ENCODE measurements at regions not wholly inside any gene's neighbourhood (a gene's known extent, or its start where the extent isn't known, plus 50 kb on each side); places are given as distances from the start of the nearest gene placed in this dataset.

DNA sequence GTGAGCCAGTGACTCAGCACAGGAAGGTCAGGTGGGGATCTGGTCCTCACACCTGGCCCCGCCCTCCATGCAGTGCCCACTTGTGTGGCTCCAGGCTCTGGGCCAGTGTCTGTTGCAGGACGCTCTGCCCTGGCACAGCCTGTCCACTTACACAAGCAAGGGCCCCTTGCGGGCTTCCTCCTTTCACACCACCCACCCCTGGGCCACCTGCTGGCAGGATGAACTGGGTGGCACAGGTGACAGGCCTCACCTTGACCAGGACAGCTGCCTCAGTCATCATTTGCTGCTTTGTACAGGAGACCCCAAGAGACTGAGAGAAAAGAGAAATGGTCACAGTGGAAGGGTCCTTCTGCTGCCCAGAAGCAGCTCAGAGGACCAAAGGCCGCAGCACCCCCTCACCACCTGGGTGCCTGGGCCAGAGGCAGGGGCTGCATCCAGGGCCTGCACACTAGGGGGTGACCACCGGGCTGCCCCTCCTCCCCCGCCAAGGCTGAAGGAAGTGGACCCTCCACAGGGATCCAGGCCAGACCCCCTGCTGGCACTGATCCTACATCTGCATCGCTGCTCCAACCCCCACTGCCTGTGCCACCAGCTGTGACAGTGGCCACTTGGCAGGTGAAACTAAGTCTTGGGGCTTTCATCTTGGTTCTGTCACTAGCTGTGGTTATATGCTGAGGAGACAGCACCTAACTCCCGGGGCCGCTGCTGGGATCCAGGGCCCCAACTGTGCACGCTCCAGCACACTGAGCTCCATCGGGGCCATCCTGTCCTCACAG, 110.3 kb downstream of the TUBA3C start:
- TF ChIP-seq, protein P1, sequence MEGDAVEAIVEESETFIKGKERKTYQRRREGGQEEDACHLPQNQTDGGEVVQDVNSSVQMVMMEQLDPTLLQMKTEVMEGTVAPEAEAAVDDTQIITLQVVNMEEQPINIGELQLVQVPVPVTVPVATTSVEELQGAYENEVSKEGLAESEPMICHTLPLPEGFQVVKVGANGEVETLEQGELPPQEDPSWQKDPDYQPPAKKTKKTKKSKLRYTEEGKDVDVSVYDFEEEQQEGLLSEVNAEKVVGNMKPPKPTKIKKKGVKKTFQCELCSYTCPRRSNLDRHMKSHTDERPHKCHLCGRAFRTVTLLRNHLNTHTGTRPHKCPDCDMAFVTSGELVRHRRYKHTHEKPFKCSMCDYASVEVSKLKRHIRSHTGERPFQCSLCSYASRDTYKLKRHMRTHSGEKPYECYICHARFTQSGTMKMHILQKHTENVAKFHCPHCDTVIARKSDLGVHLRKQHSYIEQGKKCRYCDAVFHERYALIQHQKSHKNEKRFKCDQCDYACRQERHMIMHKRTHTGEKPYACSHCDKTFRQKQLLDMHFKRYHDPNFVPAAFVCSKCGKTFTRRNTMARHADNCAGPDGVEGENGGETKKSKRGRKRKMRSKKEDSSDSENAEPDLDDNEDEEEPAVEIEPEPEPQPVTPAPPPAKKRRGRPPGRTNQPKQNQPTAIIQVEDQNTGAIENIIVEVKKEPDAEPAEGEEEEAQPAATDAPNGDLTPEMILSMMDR (IDR thresholded peaks at IDR 0.05; ENCODE audit: insufficient read depth, low read length) = no peak
- TF ChIP-seq, protein P2, sequence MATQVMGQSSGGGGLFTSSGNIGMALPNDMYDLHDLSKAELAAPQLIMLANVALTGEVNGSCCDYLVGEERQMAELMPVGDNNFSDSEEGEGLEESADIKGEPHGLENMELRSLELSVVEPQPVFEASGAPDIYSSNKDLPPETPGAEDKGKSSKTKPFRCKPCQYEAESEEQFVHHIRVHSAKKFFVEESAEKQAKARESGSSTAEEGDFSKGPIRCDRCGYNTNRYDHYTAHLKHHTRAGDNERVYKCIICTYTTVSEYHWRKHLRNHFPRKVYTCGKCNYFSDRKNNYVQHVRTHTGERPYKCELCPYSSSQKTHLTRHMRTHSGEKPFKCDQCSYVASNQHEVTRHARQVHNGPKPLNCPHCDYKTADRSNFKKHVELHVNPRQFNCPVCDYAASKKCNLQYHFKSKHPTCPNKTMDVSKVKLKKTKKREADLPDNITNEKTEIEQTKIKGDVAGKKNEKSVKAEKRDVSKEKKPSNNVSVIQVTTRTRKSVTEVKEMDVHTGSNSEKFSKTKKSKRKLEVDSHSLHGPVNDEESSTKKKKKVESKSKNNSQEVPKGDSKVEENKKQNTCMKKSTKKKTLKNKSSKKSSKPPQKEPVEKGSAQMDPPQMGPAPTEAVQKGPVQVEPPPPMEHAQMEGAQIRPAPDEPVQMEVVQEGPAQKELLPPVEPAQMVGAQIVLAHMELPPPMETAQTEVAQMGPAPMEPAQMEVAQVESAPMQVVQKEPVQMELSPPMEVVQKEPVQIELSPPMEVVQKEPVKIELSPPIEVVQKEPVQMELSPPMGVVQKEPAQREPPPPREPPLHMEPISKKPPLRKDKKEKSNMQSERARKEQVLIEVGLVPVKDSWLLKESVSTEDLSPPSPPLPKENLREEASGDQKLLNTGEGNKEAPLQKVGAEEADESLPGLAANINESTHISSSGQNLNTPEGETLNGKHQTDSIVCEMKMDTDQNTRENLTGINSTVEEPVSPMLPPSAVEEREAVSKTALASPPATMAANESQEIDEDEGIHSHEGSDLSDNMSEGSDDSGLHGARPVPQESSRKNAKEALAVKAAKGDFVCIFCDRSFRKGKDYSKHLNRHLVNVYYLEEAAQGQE (IDR thresholded peaks at IDR 0.05; ENCODE audit: insufficient replicate concordance, low read depth) = no peak
- TF ChIP-seq GABPA (IDR thresholded peaks at IDR 0.05; ENCODE audit: low read depth) (no peak), POLR2AphosphoS5 (IDR thresholded peaks at IDR 0.05; ENCODE audit: low read depth) (no peak), SPI1 (IDR thresholded peaks at IDR 0.05; ENCODE audit: borderline replicate concordance, low read depth) (no peak)
